ENCODE measurements at regions not wholly inside any gene's neighbourhood (a gene's known extent, or its start where the extent isn't known, plus 50 kb on each side); places are given as distances from the start of the nearest gene placed in this dataset.

DNA sequence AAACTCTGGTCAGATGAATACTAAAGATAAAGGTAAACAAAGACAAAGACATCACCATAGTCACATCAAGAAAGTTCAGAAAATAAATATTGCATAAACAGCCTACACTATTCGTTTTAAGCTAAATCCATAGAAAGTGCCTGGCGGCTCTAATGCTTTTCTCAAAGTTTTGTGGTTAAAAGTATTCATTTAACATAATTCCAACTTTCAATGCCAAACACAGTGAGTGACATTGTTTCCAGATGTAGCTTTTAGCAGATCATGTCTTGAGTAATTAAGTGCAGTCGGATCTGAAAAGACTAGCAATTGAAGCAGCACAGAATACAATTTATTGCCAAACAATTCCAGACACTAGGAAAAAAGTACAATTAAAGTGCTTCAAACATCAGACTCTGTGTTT lies 287.1 kb upstream of the ADGRL3 start:
- TF ChIP-seq, protein P1, sequence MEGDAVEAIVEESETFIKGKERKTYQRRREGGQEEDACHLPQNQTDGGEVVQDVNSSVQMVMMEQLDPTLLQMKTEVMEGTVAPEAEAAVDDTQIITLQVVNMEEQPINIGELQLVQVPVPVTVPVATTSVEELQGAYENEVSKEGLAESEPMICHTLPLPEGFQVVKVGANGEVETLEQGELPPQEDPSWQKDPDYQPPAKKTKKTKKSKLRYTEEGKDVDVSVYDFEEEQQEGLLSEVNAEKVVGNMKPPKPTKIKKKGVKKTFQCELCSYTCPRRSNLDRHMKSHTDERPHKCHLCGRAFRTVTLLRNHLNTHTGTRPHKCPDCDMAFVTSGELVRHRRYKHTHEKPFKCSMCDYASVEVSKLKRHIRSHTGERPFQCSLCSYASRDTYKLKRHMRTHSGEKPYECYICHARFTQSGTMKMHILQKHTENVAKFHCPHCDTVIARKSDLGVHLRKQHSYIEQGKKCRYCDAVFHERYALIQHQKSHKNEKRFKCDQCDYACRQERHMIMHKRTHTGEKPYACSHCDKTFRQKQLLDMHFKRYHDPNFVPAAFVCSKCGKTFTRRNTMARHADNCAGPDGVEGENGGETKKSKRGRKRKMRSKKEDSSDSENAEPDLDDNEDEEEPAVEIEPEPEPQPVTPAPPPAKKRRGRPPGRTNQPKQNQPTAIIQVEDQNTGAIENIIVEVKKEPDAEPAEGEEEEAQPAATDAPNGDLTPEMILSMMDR (IDR thresholded peaks at IDR 0.05): no peak
- TF ChIP-seq POLR2A (IDR thresholded peaks at IDR 0.05): no peak
- TF ChIP-seq POLR2AphosphoS5 (IDR thresholded peaks at IDR 0.05): no peak

Data from sigmoid colon (tissue), 4 donors.